HG03045 (cell line): ENCODE measurements at regions not wholly inside any gene's neighbourhood (a gene's known extent, or its start where the extent isn't known, plus 50 kb on each side); places are given as distances from the start of the nearest gene placed in this dataset.

Experiments used
- ATAC-seq: cut with Tn5 transposase; IDR thresholded peaks from one replicate; pipeline ENCODE4 v1.9.1; 2021; ENCODE audit warnings: mild to moderate bottlenecking, moderate library complexity; ENCODE audit not compliant: unreplicated experiment

GRCh38 chr10:107618504-107618994, 454.0 kb upstream of the SORCS1 start:
- no peak for ATAC-seq

DNA sequence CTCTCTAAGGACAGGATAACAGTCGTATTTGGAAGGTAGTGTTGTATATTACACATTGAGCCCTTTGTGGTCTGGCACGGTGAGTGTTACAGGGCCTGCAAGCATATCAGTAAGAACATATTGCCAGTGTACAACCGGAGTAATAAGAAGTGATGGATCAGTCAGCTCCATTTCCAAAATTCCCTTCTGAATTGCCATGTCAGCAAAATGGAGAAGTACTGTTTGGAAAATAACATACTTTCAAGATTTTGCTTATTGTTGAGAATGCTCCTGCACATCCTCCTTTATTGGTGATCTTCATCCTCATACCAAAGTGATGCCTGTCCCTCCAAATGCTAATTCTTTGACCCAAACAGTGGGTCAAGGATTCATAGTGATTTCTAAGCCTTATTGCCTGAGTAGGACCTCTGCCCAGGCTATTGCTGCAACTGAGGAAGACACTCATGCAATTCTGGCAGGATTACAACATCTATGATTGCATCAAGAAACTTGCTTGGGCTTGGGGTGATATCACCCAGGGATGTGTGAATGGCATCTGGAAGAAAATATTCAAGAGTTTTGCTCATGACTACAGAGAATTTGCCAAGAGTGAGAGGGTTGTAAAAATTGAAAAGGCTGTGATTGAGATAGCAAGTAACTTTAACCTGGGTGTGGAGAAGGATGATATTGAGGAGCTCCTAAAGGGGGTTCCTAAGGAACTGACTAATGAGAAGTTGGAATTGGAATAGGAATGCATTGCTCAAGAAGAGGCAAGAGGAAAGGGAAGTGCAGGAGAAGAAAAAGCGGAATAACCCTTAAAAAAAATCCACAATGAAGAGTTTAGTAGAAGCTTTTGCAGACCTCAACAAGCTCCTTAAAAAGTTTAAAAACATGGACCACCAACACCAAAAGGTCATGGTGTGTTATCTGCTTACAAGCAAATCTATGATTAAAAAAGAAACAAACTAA, 452.2 kb upstream of the SORCS1 start:
- ATAC-seq: no peak

- no peak for ATAC-seq
These were observed 451.5 kb upstream of the SORCS1 start for GRCh38 chr10:107616031-107616430.

GRCh38 chr10:107614939-107615685, 450.6 kb upstream of the SORCS1 start:
- no peak for ATAC-seq

DNA sequence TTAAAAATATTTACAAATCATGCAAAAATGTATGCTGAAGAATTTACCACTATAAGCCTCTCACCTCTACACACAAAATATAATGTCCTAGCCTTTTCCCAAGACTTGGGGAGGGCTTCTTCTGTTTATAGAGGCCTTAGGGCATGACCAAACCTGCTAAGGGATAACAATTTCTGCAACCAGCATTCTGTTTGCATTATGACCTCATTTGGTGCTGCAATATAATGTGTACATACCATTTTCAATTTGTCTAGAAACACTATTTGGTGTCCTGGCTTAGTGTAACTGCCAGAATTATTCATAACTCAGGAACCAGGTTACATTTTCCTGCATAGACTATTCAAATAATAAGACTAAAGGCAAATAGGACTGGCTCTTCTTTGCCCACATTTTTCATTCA, 446.6 kb upstream of the SORCS1 start:
- no peak for ATAC-seq

- ATAC-seq: no peak
These were observed 424.6 kb upstream of the SORCS1 start for GRCh38 chr10:107589081-107589480.

GRCh38 chr10:107585630-107586029, 421.1 kb upstream of the SORCS1 start:
- no peak for ATAC-seq

- ATAC-seq: no peak
These were observed 419.5 kb upstream of the SORCS1 start for GRCh38 chr10:107583974-107584373.

- ATAC-seq: no peak
These were observed 415.5 kb upstream of the SORCS1 start for GRCh38 chr10:107579970-107580369.

GRCh38 chr10:107577221-107577620, 412.7 kb upstream of the SORCS1 start:
- no peak for ATAC-seq

- ATAC-seq: no peak
These were observed 412.2 kb upstream of the SORCS1 start for GRCh38 chr10:107576746-107577145.

DNA sequence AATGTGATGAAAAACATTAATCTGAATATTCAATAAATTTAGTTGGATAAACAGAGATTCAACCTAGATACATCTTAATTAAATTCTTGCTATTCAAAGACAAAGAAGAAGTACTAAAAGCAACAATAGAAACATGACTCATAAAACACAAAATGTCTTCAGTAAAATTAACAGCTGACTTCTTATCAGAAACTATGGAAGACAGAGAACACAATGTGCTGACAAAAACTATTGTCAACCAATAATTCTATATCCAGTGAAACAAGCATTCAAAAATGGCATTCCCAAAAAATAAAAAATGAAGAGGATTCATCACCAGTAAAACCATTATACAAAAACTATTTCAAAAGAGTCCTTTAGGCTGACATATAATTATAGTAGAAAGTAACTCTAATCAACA, 400.5 kb upstream of the SORCS1 start:
- no peak for ATAC-seq

DNA sequence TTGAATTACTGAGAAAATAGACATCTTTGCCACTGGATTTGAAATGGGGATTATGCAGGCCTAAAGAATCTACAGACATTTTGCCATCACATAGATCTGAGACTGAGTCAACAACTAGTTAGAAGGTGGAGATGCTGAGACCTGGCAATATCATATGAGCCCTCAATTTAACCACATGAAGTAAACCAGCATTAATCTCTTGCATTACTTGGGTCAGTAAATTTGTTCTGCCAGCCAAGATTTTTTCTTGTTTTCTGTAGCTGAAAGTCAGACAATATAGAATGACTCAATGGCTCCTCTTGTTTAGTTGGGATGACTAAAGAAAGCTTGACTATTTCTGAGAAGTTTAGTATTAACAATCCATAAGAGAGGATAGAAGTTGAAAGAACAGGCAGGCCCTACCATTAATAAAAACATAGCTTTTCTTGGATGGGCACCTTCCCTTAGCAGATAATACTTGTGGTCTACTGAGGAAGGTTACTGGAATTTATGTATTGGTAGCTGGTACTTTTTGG, 396.7 kb upstream of the SORCS1 start:
- ATAC-seq: no peak

GRCh38 chr10:107557916-107558315, 393.4 kb upstream of the SORCS1 start:
- no peak for ATAC-seq

DNA sequence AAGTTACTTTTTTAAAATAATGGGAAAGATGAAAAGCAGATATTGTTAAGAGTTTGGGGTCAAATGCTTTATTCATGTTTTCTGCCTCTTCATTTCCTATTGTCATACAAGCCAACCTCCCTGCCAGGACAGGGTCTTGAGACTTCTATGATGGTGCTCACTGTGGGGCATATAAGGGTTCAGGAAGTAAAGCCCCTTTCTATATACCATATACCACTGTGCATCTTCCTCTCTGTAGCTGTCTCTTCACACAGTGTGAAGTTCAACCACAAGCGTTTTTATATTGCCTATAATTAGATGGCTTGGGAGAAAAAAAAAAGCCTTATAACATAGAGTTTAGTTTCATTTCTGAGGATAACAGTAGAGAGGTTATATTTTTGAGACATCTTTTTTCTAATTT, 389.8 kb upstream of the SORCS1 start:
- no peak for ATAC-seq

DNA sequence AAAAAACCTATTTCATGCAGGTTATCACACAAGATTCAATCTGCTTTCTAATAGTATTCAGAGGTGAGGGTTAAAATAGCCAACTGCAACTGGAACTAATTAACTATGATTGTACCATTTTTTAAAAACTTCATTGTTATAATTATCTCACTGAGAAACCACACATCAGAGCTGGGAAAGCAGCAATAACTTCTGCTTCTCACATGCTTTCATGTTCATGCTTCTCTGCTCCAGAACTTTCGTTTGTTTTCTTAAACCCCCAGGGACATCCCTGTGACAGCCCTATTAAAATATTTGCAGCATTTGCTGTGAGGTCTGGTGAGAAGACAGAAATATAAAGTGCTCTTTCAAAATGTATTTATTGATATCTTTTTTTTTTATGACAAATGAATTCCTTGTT, 389.0 kb upstream of the SORCS1 start:
- no peak for ATAC-seq

DNA sequence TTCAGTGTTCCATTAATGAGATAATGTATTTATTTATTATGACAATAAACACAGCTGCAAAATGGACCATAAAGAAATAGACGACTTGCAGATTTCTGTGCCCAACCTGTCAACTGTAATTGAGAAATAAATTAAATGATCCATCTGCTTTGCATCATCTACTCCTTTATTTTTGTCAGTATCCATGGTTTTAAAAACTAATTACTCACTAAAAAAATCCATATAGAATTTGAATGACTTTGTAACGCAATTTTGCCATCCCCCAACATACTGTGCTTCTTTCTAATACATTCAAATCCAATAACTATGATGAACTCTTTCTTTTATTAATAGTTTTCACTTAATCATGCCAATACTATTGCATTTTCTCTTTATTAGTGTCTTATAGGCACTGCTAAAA, 388.5 kb upstream of the SORCS1 start:
- no peak for ATAC-seq

- no peak for ATAC-seq
These were observed 383.8 kb upstream of the SORCS1 start for GRCh38 chr10:107548301-107548700.

- ATAC-seq: no peak
These were observed 382.5 kb upstream of the SORCS1 start for GRCh38 chr10:107546986-107547385.

DNA sequence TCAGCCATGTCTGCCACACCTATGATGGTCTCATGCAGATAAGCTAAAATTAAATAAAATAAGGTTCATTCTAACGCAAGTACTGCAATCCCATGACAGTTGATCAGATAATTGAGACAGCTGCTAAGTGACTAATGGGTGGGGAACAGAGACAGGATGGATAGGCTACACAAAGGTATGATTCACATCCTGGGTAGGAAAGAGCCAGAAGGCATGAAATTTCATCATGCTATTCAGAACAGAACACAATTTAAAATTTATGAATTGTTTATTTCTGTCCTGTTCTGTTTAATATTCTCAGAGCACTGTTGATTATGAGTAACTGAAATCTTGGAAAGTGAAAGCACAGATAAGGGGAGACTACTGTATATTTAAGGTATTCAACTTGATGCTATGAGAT, 381.8 kb upstream of the SORCS1 start:
- no peak for ATAC-seq

DNA sequence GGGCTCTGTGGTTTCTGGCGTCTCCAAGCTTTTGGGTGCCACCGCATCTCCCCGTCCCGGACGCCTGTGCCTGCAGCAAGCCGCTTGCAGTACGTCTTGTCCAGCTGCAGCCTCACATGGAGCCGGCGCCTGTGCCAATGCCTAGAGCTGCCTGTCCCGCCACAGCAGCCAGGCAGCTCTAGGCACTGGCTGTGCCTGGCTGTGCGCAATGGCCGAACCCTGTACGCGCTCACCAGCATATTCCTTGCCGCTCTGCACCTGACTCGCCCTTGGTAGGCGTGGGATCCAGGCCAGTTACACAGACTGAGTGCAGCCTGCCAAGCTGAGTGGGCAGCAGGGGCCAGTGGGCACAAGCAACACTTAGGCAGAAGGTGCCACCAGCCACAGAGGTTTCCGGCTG, 381.2 kb upstream of the SORCS1 start:
- no peak for ATAC-seq
